ENCODE measurements at regions not wholly inside any gene's neighbourhood (a gene's known extent, or its start where the extent isn't known, plus 50 kb on each side); places are given as distances from the start of the nearest gene placed in this dataset.

GRCh38 chr14:22098435-22098834 lies 424.8 kb upstream of the OR4E1 start:
- Histone ChIP-seq H4K91ac (replicated peaks; ENCODE audit: insufficient read length, low read length) (no peak overlapping the region), H3K4me2 (ENCODE audit: insufficient read depth in 1 of 2, low read depth in 2 of 2, low read length in 2 of 2) (no peak overlapping the region), H3K4me3 (ENCODE audit: extremely low read depth in 1 of 4, insufficient read depth in 2 of 4, low read depth in 3 of 4, low read length in 4 of 4) (no peak overlapping the region), H3K23me2 (ENCODE audit: low read depth, low read length) (no peaks in the 10 kb centered on the region), H2AFZ (ENCODE audit: low read length) (no peak overlapping the region), H2BK120ac (replicated peaks; ENCODE audit: low read depth, low read length) (no peak overlapping the region), H2BK5ac (ENCODE audit: low read depth, low read length) (no peak overlapping the region), H3K18ac (ENCODE audit: extremely low read depth, low read length) (no peak overlapping the region), H3K79me1 (ENCODE audit: low read depth, low read length) (no peaks in the 10 kb centered on the region), H2BK15ac (ENCODE audit: low read length) (no peak overlapping the region), H3K4ac (replicated peaks; ENCODE audit: insufficient read length, low read depth, low read length) (no peak overlapping the region), H3K9ac (replicated peaks in 1 of 4; ENCODE audit: extremely low read depth in 1 of 4, low read depth in 3 of 4, low read length in 3 of 4) (no peak overlapping the region), H2BK20ac (ENCODE audit: low read length) (no peak overlapping the region), H3K36me3 (ENCODE audit: control insufficient read depth in 2 of 4, insufficient read depth in 4 of 4, low read length in 3 of 4) (no peaks in the 10 kb centered on the region), H4K5ac (ENCODE audit: insufficient read length, low read depth, low read length) (no peak overlapping the region), H3K79me2 (ENCODE audit: control insufficient read depth in 1 of 2, insufficient read depth in 2 of 2, low read length in 2 of 2) (no peaks in the 10 kb centered on the region), H2BK12ac (ENCODE audit: low read depth, low read length) (no peak overlapping the region), H3K9me3 (ENCODE audit: insufficient read depth in 2 of 2, low read depth in 1 of 2, low read length in 1 of 2) (no peaks in the 10 kb centered on the region), H3K4me1 (replicated peaks in 1 of 4; ENCODE audit: control insufficient read depth in 3 of 4, insufficient read depth in 4 of 4, low read length in 3 of 4) (peaks cover 0 to 4% (median 0%) of the 10 kb centered on the region in 4 experiments; a peak in 1 of 7 replicates), H4K20me1 (replicated peaks in 1 of 2; ENCODE audit: control insufficient read depth in 1 of 2, insufficient read depth in 2 of 2, low read length in 2 of 2) (no peaks in the 10 kb centered on the region), H4K8ac (ENCODE audit: extremely low read depth, insufficient read depth, low read length) (no peak overlapping the region), H3K56ac (replicated peaks; ENCODE audit: insufficient read length, low read depth, low read length) (no peak overlapping the region), H2AK5ac (ENCODE audit: low read depth, low read length) (no peak overlapping the region), H3K23ac (ENCODE audit: insufficient read length) (no peak overlapping the region), H3K14ac (ENCODE audit: insufficient read length) (no peak overlapping the region), H3K27ac (ENCODE audit: low read depth, low read length) (no peak overlapping the region), H3K27me3 (replicated peaks in 1 of 4; ENCODE audit: control insufficient read depth in 3 of 4, extremely low read depth in 1 of 4, insufficient read depth in 3 of 4, low read length in 3 of 4) (0 out of 7 replicates have a peak, but pooled peaks cover 0 to 2% (median 0%) of the 10 kb centered on the region in 4 experiments)
- FAIRE-seq (no peak), DNase-seq (ENCODE audit: low read depth in 1 of 2, low spot score in 2 of 2) (no peak)
- ChIA-PET CTCF (ENCODE audit: partially characterized antibody) (interaction anchor here (0.5 to 5.9 kb wide), 12 partner anchors 9 to 186 kb away, joined by 3 to 39 read pairs (median 4); no protein-coding TSS in a partner anchor), POLR2A (ENCODE audit: partially characterized antibody) (no interaction called here)
- no peak for TF ChIP-seq TEAD4 (IDR thresholded peaks at IDR 0.05; ENCODE audit: low read depth, low read length)
- no peak for TF ChIP-seq ATF3 (IDR thresholded peaks at IDR 0.05; ENCODE audit: insufficient read depth, low read depth, low read length)
